Erythroblast (primary cell): ENCODE measurements at regions not wholly inside any gene's neighbourhood (a gene's known extent, or its start where the extent isn't known, plus 50 kb on each side); places are given as distances from the start of the nearest gene placed in this dataset.

Experiments used
- GATA1 ChIP-seq: IDR thresholded peaks from 2 replicates; pipeline ENCODE4 v1.6.1; 2011; ENCODE audit warnings: low read depth, mild to moderate bottlenecking, control low read depth, low read length, moderate library complexity
- POLR2A ChIP-seq: IDR thresholded peaks from 2 replicates; pipeline ENCODE4 v1.6.1; 2011; ENCODE audit warnings: mild to moderate bottlenecking, low read length

GRCh38 chr13:82560889-82561288 is 1321.4 kb downstream of the SLITRK1 start:
- no peak for TF ChIP-seq POLR2A
- TF ChIP-seq GATA1: no peak
